ENCODE measurements at regions not wholly inside any gene's neighbourhood (a gene's known extent, or its start where the extent isn't known, plus 50 kb on each side); places are given as distances from the start of the nearest gene placed in this dataset.

- in situ Hi-C loops (cut with HindIII; ENCODE audit: low pct_unique_long_range_greater_than_20kb, low sequenced_read_pairs), result no loop called here
- no peak for DNase-seq (ENCODE audit: low read depth, low spot score)
Observed at GRCh38 chr3:145981056-145981455, 179.9 kb downstream of the PLOD2 start.

DNA sequence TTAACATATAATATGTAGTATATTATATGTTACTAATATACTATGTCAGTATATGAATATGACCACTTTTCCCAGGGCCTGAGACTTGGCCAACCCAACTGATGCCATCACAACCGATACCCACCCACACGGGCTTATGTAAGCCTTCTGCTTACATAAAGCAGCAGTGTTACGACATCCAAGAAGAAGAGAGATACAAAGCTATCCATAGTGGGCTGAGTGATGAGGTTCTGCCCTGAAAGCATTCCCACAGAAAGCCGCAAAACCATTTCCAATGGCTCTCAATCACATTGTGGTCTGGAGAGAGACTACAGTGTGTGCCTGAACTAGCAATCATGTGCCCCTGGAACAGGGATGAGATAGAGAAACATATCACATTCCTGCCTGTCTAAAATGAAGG lies 177.9 kb downstream of the PLOD2 start:
- DNase-seq (ENCODE audit: low read depth, low spot score), result peak; percentile 30
- in situ Hi-C loops (cut with HindIII; ENCODE audit: low pct_unique_long_range_greater_than_20kb, low sequenced_read_pairs), result no loop called here

Small RNAs in the stretch of these regions (small RNA-seq; reads per million reads assigned to genes)
- gene RNA5SP144, result 0 reads per million in 2 experiments
